ENCODE measurements at regions not wholly inside any gene's neighbourhood (a gene's known extent, or its start where the extent isn't known, plus 50 kb on each side); places are given as distances from the start of the nearest gene placed in this dataset.
A peak's percentile ranks its signal among the peaks of the same experiment; 100 is the strongest.

GRCh38 chr14:101186992-101187815 is 283.7 kb upstream of the RTL1 start:
- Histone ChIP-seq H3K4me2 (ENCODE audit: low read length) (no peak overlapping the region), H3K79me2 (replicated peaks; ENCODE audit: insufficient read depth, low read length) (no peaks in the 10 kb centered on the region), H3K27ac (ENCODE audit: low read length) (peak overlapping the region; percentile 26), H3K9ac (ENCODE audit: low read length) (peak overlapping the region; percentile 29), H3K9me3 (ENCODE audit: low read length) (no peaks in the 10 kb centered on the region), H3K36me3 (ENCODE audit: insufficient read depth, low read length) (no peaks in the 10 kb centered on the region), H2AFZ (ENCODE audit: low read depth, low read length) (no peak overlapping the region), H3K9me2 (ENCODE audit: insufficient read depth, low read length) (no peaks in the 10 kb centered on the region), H3F3A (ENCODE audit: insufficient read depth, low read length, poor library complexity, severe bottlenecking) (peaks cover 5% of the 10 kb centered on the region), H3K27me3 (ENCODE audit: insufficient read depth, low read depth, low read length) (no peaks in the 10 kb centered on the region), H3K4me3 (ENCODE audit: low read length) (no peak overlapping the region), H4K20me1 (ENCODE audit: insufficient read depth) (no peaks in the 10 kb centered on the region)
- TF ChIP-seq POLR2AphosphoS5 (IDR thresholded peaks at IDR 0.05): no peak
- TF ChIP-seq TAF1 (IDR thresholded peaks at IDR 0.05; ENCODE audit: low read depth): no peak
- TF ChIP-seq CTCF (IDR thresholded peaks at IDR 0.05; ENCODE audit: poor library complexity, severe bottlenecking): no peak
- TF ChIP-seq EZH2 (IDR thresholded peaks at IDR 0.05; ENCODE audit: borderline replicate concordance, insufficient read depth, low read length, poor library complexity, severe bottlenecking): no peak
- no peak for TF ChIP-seq REST (IDR thresholded peaks at IDR 0.05; ENCODE audit: borderline replicate concordance)
- TF ChIP-seq EP300 (conservative IDR thresholded peaks at IDR 0.05; ENCODE audit: poor library complexity, severe bottlenecking): no peak
- no peak for TF ChIP-seq MXI1 (conservative IDR thresholded peaks at IDR 0.05; ENCODE audit: poor library complexity, severe bottlenecking)

GRCh38 chr14:101187816-101188570 is 284.5 kb upstream of the RTL1 start:
- Histone ChIP-seq H3K9ac (ENCODE audit: low read length) (no peak overlapping the region), H3K36me3 (ENCODE audit: insufficient read depth, low read length) (no peaks in the 10 kb centered on the region), H2AFZ (ENCODE audit: low read depth, low read length) (no peak overlapping the region), H3K27ac (ENCODE audit: low read length) (no peak overlapping the region), H3K27me3 (ENCODE audit: insufficient read depth, low read depth, low read length) (no peaks in the 10 kb centered on the region), H3K9me3 (ENCODE audit: low read length) (no peaks in the 10 kb centered on the region), H3K9me2 (ENCODE audit: insufficient read depth, low read length) (no peaks in the 10 kb centered on the region), H4K20me1 (ENCODE audit: insufficient read depth) (no peaks in the 10 kb centered on the region), H3K4me2 (ENCODE audit: low read length) (no peak overlapping the region), H3K79me2 (replicated peaks; ENCODE audit: insufficient read depth, low read length) (no peaks in the 10 kb centered on the region), H3K4me3 (ENCODE audit: low read length) (no peak overlapping the region), H3F3A (ENCODE audit: insufficient read depth, low read length, poor library complexity, severe bottlenecking) (peaks cover 5% of the 10 kb centered on the region)
- no peak for TF ChIP-seq POLR2AphosphoS5 (IDR thresholded peaks at IDR 0.05)
- no peak for TF ChIP-seq EP300 (conservative IDR thresholded peaks at IDR 0.05; ENCODE audit: poor library complexity, severe bottlenecking)

Data from neural cell (in vitro differentiated cells).